HG02885 (cell line): ENCODE measurements at regions not wholly inside any gene's neighbourhood (a gene's known extent, or its start where the extent isn't known, plus 50 kb on each side); places are given as distances from the start of the nearest gene placed in this dataset.

Experiments used
- ATAC-seq: cut with Tn5 transposase; IDR thresholded peaks from one replicate; pipeline ENCODE4 v1.9.1; 2021; ENCODE audit warnings: mild to moderate bottlenecking; ENCODE audit not compliant: unreplicated experiment, poor library complexity

GRCh38 chr2:176495826-176496225, 226.6 kb downstream of the MTX2 start:
- no peak for ATAC-seq

GRCh38 chr2:176496761-176497160, 227.5 kb downstream of the MTX2 start:
- ATAC-seq: no peak

- no peak for ATAC-seq
Observed at GRCh38 chr2:176500901-176501300, 231.7 kb downstream of the MTX2 start.

GRCh38 chr2:176501617-176502016, 232.4 kb downstream of the MTX2 start:
- ATAC-seq: no peak

GRCh38 chr2:176502619-176503018, 233.4 kb downstream of the MTX2 start:
- ATAC-seq: no peak

GRCh38 chr2:176503776-176504175, 234.5 kb downstream of the MTX2 start:
- ATAC-seq: no peak

- ATAC-seq: no peak
Observed at GRCh38 chr2:176504440-176504839, 235.2 kb downstream of the MTX2 start.

- no peak for ATAC-seq
Observed at GRCh38 chr2:176507786-176508185, 238.5 kb downstream of the MTX2 start.

- peak; percentile 56 for ATAC-seq
Observed at GRCh38 chr2:176508374-176508773, 239.1 kb downstream of the MTX2 start.

GRCh38 chr2:176508984-176509740, 239.9 kb downstream of the MTX2 start:
- peak; percentile 85 for ATAC-seq

- no peak for ATAC-seq
Observed at GRCh38 chr2:176514276-176514675, 245.0 kb downstream of the MTX2 start.

GRCh38 chr2:176514805-176515500, 245.7 kb downstream of the MTX2 start:
- no peak for ATAC-seq

- no peak for ATAC-seq
Observed at GRCh38 chr2:176516051-176516602, 246.9 kb downstream of the MTX2 start.

GRCh38 chr2:176518823-176519222, 249.6 kb downstream of the MTX2 start:
- no peak for ATAC-seq

GRCh38 chr2:176521878-176522670, 252.8 kb downstream of the MTX2 start:
- no peak for ATAC-seq

- no peak for ATAC-seq
Observed at GRCh38 chr2:176525086-176525485, 255.8 kb downstream of the MTX2 start.

GRCh38 chr2:176526995-176527901, 258.0 kb downstream of the MTX2 start:
- no peak for ATAC-seq

- ATAC-seq: no peak
Observed at GRCh38 chr2:176531608-176532007, 262.4 kb downstream of the MTX2 start.

GRCh38 chr2:176533505-176534193, 264.4 kb downstream of the MTX2 start:
- no peak for ATAC-seq
